Mucosa of descending colon (tissue), 3 donors: ENCODE measurements at regions not wholly inside any gene's neighbourhood (a gene's known extent, or its start where the extent isn't known, plus 50 kb on each side); places are given as distances from the start of the nearest gene placed in this dataset.

ENCODE experiments used
- ATAC-seq: fragments of 200-7000 bp; cut with Tn5 transposase; one replicate; pipeline ENCODE4 v1.9.1; 2020; ENCODE audit warnings: mild to moderate bottlenecking, moderate library complexity
- DNase-seq, 3 donors: peaks; one replicate each; pipeline ENCODE4 v3.0.0-alpha.2; 2020
- H3K36me3 ChIP-seq: fragments of 200-600 bp; one replicate; pipeline ENCODE4 v1.8.0; 2021; ENCODE audit warnings: low read depth, mild to moderate bottlenecking
- H3K4me1 ChIP-seq: fragments of 200-600 bp; one replicate; pipeline ENCODE4 v1.8.0; 2021; ENCODE audit warnings: low read depth, mild to moderate bottlenecking
- H3K4me3 ChIP-seq: fragments of 200-600 bp; one replicate; pipeline ENCODE4 v1.8.0; 2021; ENCODE audit warnings: mild to moderate bottlenecking
- H3K9me3 ChIP-seq: fragments of 200-600 bp; one replicate; pipeline ENCODE4 v1.8.0; 2021; ENCODE audit warnings: mild to moderate bottlenecking
- CTCF ChIP-seq: fragments of 200-600 bp; IDR thresholded peaks from one replicate; pipeline ENCODE4 v1.8.0; 2022; ENCODE audit warnings: antibody characterized with exemption, mild to moderate bottlenecking
- intact Hi-C, 2 donors: fragments of 100-400 bp; cut with DNase I in 1 of 2; cut with micrococcal nuclease in 1 of 2; formaldehyde crosslinking; loops; one replicate each; pipeline versions ENCODE4 v1.11.0 to v1.11.1; 2022; cut with DNase I, micrococcal nuclease
- donor health status: DM: no; HTN: no; CAD: no; lungs with moderate emphysema.
- donor health status: DM: no; HTN: no; CAD: no.
- donor health status: DM: no; HTN: yes; CAD: no.

GRCh38 chr1:90381598-90381997, 335.5 kb downstream of the BARHL2 start:
- Histone ChIP-seq H3K36me3 (no peaks in the 10 kb centered on the region), H3K4me3 (no peak overlapping the region), H3K9me3 (no peaks in the 10 kb centered on the region), H3K4me1 (no peaks in the 10 kb centered on the region)
- no peak for ATAC-seq
- no peak for TF ChIP-seq CTCF
- intact Hi-C loops: no loop called here
- DNase-seq: no peak

- intact Hi-C loops: no loop called here
- H3K9me3 ChIP-seq: no peaks in the 10 kb centered on the region
- no peak for DNase-seq
- no peak for TF ChIP-seq CTCF
- H3K36me3 ChIP-seq: no peaks in the 10 kb centered on the region
- H3K4me1 ChIP-seq: no peaks in the 10 kb centered on the region
- no peak for ATAC-seq
- no peak overlapping the region for H3K4me3 ChIP-seq
These were observed 345.7 kb downstream of the BARHL2 start for GRCh38 chr1:90371448-90371813.

GRCh38 chr1:90370686-90371447, 346.2 kb downstream of the BARHL2 start:
- DNase-seq: no peak
- intact Hi-C loops: no loop called here
- H3K36me3 ChIP-seq: no peaks in the 10 kb centered on the region

GRCh38 chr1:90362163-90362562, 354.9 kb downstream of the BARHL2 start:
- ATAC-seq (no peak), DNase-seq (no peak)
- no peak overlapping the region for H3K4me3 ChIP-seq
- H3K9me3 ChIP-seq: no peaks in the 10 kb centered on the region
- intact Hi-C loops: no loop called here
- no peaks in the 10 kb centered on the region for H3K4me1 ChIP-seq
- no peaks in the 10 kb centered on the region for H3K36me3 ChIP-seq
- no peak for TF ChIP-seq CTCF

More at GRCh38 chr1:90370686-90371447, 346.2 kb downstream of the BARHL2 start:
- no peak for ATAC-seq
- Histone ChIP-seq H3K9me3 (no peaks in the 10 kb centered on the region), H3K4me3 (no peak overlapping the region), H3K4me1 (no peaks in the 10 kb centered on the region)
- no peak for TF ChIP-seq CTCF

GRCh38 chr1:90361026-90361425, 356.1 kb downstream of the BARHL2 start:
- DNase-seq (no peak), ATAC-seq (no peak)
- Histone ChIP-seq H3K4me1 (no peaks in the 10 kb centered on the region), H3K4me3 (no peak overlapping the region), H3K36me3 (no peaks in the 10 kb centered on the region), H3K9me3 (no peaks in the 10 kb centered on the region)
- no peak for TF ChIP-seq CTCF
- intact Hi-C loops: no loop called here

- H3K36me3 ChIP-seq: no peaks in the 10 kb centered on the region
- no peaks in the 10 kb centered on the region for H3K4me1 ChIP-seq
- TF ChIP-seq CTCF: no peak
- intact Hi-C loops: no loop called here
- no peak for ATAC-seq
- no peak overlapping the region for H3K4me3 ChIP-seq
- DNase-seq: no peak
- no peaks in the 10 kb centered on the region for H3K9me3 ChIP-seq
These were observed 357.1 kb downstream of the BARHL2 start for GRCh38 chr1:90359994-90360393.
